ENCODE measurements at regions not wholly inside any gene's neighbourhood (a gene's known extent, or its start where the extent isn't known, plus 50 kb on each side); places are given as distances from the start of the nearest gene placed in this dataset.

DNA sequence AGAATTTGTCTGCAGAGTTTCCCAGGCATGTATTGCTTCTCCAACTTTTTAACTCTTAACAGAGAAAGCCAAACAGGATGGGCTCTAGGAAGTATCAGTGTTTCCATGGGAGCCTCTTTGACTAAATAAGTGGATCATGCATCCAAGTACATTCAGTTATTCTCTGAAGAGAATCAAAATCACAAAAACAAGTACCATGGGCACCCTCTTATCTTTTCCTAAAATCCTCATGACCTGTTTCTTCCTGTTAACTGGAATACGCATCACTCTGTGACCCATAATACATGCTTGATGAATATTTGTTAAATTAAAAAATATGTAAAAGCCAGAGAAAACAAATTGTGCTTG lies 186.9 kb upstream of the MGMT start:
- TF ChIP-seq SMC3 (conservative IDR thresholded peaks at IDR 0.05; ENCODE audit: poor library complexity) (no peak), POLR2AphosphoS5 (IDR thresholded peaks at IDR 0.05) (no peak), RAD21 (conservative IDR thresholded peaks at IDR 0.05) (no peak), EP300 (conservative IDR thresholded peaks at IDR 0.05; ENCODE audit: poor library complexity, severe bottlenecking) (no peak), MXI1 (conservative IDR thresholded peaks at IDR 0.05; ENCODE audit: poor library complexity, severe bottlenecking) (no peak)
- TF ChIP-seq, protein P1, sequence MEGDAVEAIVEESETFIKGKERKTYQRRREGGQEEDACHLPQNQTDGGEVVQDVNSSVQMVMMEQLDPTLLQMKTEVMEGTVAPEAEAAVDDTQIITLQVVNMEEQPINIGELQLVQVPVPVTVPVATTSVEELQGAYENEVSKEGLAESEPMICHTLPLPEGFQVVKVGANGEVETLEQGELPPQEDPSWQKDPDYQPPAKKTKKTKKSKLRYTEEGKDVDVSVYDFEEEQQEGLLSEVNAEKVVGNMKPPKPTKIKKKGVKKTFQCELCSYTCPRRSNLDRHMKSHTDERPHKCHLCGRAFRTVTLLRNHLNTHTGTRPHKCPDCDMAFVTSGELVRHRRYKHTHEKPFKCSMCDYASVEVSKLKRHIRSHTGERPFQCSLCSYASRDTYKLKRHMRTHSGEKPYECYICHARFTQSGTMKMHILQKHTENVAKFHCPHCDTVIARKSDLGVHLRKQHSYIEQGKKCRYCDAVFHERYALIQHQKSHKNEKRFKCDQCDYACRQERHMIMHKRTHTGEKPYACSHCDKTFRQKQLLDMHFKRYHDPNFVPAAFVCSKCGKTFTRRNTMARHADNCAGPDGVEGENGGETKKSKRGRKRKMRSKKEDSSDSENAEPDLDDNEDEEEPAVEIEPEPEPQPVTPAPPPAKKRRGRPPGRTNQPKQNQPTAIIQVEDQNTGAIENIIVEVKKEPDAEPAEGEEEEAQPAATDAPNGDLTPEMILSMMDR (IDR thresholded peaks at IDR 0.05; ENCODE audit: poor library complexity, severe bottlenecking), result no peak
- TF ChIP-seq, protein P2, sequence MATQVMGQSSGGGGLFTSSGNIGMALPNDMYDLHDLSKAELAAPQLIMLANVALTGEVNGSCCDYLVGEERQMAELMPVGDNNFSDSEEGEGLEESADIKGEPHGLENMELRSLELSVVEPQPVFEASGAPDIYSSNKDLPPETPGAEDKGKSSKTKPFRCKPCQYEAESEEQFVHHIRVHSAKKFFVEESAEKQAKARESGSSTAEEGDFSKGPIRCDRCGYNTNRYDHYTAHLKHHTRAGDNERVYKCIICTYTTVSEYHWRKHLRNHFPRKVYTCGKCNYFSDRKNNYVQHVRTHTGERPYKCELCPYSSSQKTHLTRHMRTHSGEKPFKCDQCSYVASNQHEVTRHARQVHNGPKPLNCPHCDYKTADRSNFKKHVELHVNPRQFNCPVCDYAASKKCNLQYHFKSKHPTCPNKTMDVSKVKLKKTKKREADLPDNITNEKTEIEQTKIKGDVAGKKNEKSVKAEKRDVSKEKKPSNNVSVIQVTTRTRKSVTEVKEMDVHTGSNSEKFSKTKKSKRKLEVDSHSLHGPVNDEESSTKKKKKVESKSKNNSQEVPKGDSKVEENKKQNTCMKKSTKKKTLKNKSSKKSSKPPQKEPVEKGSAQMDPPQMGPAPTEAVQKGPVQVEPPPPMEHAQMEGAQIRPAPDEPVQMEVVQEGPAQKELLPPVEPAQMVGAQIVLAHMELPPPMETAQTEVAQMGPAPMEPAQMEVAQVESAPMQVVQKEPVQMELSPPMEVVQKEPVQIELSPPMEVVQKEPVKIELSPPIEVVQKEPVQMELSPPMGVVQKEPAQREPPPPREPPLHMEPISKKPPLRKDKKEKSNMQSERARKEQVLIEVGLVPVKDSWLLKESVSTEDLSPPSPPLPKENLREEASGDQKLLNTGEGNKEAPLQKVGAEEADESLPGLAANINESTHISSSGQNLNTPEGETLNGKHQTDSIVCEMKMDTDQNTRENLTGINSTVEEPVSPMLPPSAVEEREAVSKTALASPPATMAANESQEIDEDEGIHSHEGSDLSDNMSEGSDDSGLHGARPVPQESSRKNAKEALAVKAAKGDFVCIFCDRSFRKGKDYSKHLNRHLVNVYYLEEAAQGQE (IDR thresholded peaks at IDR 0.05; ENCODE audit: borderline replicate concordance), result no peak
- no peaks in the 10 kb centered on the region for H3F3A ChIP-seq (ENCODE audit: insufficient read depth, low read length, poor library complexity, severe bottlenecking)
- no peak overlapping the region for H3K27ac ChIP-seq (ENCODE audit: low read length)
- no peaks in the 10 kb centered on the region for H3K79me2 ChIP-seq (replicated peaks; ENCODE audit: insufficient read depth, low read length)
- no peak overlapping the region for H2AFZ ChIP-seq (ENCODE audit: low read depth, low read length)
- no peak overlapping the region for H3K4me2 ChIP-seq (ENCODE audit: low read length)
- no peaks in the 10 kb centered on the region for H3K9me3 ChIP-seq (ENCODE audit: low read length)
- H3K9ac ChIP-seq (ENCODE audit: low read length), result no peak overlapping the region
- no peaks in the 10 kb centered on the region for H4K20me1 ChIP-seq (ENCODE audit: insufficient read depth)
- no peaks in the 10 kb centered on the region for H3K9me2 ChIP-seq (ENCODE audit: insufficient read depth, low read length)
- H3K4me3 ChIP-seq (ENCODE audit: low read length), result no peak overlapping the region
- H3K36me3 ChIP-seq (ENCODE audit: insufficient read depth, low read length), result no peaks in the 10 kb centered on the region
- H3K27me3 ChIP-seq (ENCODE audit: insufficient read depth, low read depth, low read length), result no peaks in the 10 kb centered on the region

DNA sequence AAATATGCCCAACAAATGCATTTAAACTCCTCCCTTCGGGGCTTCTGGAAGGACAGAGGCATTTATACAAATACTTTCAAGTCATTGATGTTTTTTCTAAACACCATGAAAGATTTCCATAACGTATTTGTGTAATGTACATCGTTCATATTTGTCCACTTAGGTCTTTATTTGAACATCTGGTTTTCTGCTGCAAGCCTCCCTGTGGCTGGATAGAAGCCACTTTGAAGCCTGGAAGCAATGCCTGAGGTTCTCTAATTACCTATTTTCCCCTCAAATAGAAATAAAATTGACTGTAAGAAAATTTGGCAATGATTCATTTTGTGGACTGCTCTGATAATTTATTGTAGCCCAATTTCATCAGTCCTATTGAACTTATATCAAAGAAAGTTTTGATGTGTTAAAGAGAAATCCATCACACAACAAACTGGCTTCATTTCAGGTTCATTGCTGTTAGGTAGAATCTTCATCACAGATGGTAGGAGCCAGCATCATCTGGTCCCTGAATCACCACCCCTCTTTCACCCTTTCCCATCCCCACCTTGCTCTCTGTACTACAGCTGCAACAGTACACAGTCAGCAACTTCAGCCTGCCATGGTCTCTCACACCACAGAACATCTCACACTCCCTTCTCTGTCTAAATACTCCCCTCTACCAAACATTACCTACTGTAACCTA lies 186.0 kb upstream of the MGMT start:
- Histone ChIP-seq H4K20me1 (ENCODE audit: insufficient read depth) (no peaks in the 10 kb centered on the region), H3K9ac (ENCODE audit: low read length) (no peak overlapping the region), H3K79me2 (replicated peaks; ENCODE audit: insufficient read depth, low read length) (no peaks in the 10 kb centered on the region), H3K9me3 (ENCODE audit: low read length) (no peaks in the 10 kb centered on the region), H3F3A (ENCODE audit: insufficient read depth, low read length, poor library complexity, severe bottlenecking) (no peaks in the 10 kb centered on the region), H3K27me3 (ENCODE audit: insufficient read depth, low read depth, low read length) (no peaks in the 10 kb centered on the region), H3K27ac (ENCODE audit: low read length) (no peak overlapping the region), H3K4me3 (ENCODE audit: low read length) (no peak overlapping the region), H3K4me2 (ENCODE audit: low read length) (no peak overlapping the region), H3K36me3 (ENCODE audit: insufficient read depth, low read length) (no peaks in the 10 kb centered on the region), H2AFZ (ENCODE audit: low read depth, low read length) (no peak overlapping the region), H3K9me2 (ENCODE audit: insufficient read depth, low read length) (no peaks in the 10 kb centered on the region)
- TF ChIP-seq, protein P2 (IDR thresholded peaks at IDR 0.05; ENCODE audit: borderline replicate concordance), result no peak
- TF ChIP-seq EZH2 (IDR thresholded peaks at IDR 0.05; ENCODE audit: borderline replicate concordance, insufficient read depth, low read length, poor library complexity, severe bottlenecking) (no peak), SMC3 (conservative IDR thresholded peaks at IDR 0.05; ENCODE audit: poor library complexity) (no peak), RAD21 (conservative IDR thresholded peaks at IDR 0.05) (no peak), MXI1 (conservative IDR thresholded peaks at IDR 0.05; ENCODE audit: poor library complexity, severe bottlenecking) (no peak), EP300 (conservative IDR thresholded peaks at IDR 0.05; ENCODE audit: poor library complexity, severe bottlenecking) (no peak), TAF1 (IDR thresholded peaks at IDR 0.05; ENCODE audit: low read depth) (no peak), POLR2AphosphoS5 (IDR thresholded peaks at IDR 0.05) (no peak)
- TF ChIP-seq, protein P1 (IDR thresholded peaks at IDR 0.05; ENCODE audit: poor library complexity, severe bottlenecking), result no peak
